Panc1 (cell line): ENCODE measurements at regions not wholly inside any gene's neighbourhood (a gene's known extent, or its start where the extent isn't known, plus 50 kb on each side); places are given as distances from the start of the nearest gene placed in this dataset.

Source experiments
- CTCF ChIP-seq: fragments of 450-650 bp; IDR thresholded peaks from 2 replicates; pipeline ENCODE4 v1.5.1; 2017; ENCODE audit warnings: mild to moderate bottlenecking
- POLR2AphosphoS5 ChIP-seq: IDR thresholded peaks from 2 replicates; pipeline ENCODE4 v1.6.1; 2012; ENCODE audit warnings: mild to moderate bottlenecking, low read depth, low read length, moderate library complexity
- SIN3A ChIP-seq: IDR thresholded peaks from 2 replicates; pipeline ENCODE4 v1.6.1; 2012; ENCODE audit warnings: low read depth, mild to moderate bottlenecking, low read length, moderate library complexity, borderline replicate concordance; ENCODE audit not compliant: insufficient read depth

GRCh38 chr2:47715552-47715951 is 67.4 kb upstream of the MSH6 start:
- TF ChIP-seq CTCF: no peak
- no peak for TF ChIP-seq SIN3A
- no peak for TF ChIP-seq POLR2AphosphoS5
